ENCODE measurements at regions not wholly inside any gene's neighbourhood (a gene's known extent, or its start where the extent isn't known, plus 50 kb on each side); places are given as distances from the start of the nearest gene placed in this dataset.

- DNase-seq, result no peak
Observed at GRCh38 chr10:46229144-46229563, 57.6 kb upstream of the ANTXRL start.

- no peak for DNase-seq
Observed at GRCh38 chr10:46230615-46231014, 56.2 kb upstream of the ANTXRL start.

- DNase-seq, result no peak
Observed at GRCh38 chr10:46231087-46231486, 55.7 kb upstream of the ANTXRL start.

- no peak for DNase-seq
Observed at GRCh38 chr10:46232084-46232483, 54.7 kb upstream of the ANTXRL start.

- no peak for DNase-seq
Observed at GRCh38 chr10:46232666-46233065, 54.1 kb upstream of the ANTXRL start.

DNA sequence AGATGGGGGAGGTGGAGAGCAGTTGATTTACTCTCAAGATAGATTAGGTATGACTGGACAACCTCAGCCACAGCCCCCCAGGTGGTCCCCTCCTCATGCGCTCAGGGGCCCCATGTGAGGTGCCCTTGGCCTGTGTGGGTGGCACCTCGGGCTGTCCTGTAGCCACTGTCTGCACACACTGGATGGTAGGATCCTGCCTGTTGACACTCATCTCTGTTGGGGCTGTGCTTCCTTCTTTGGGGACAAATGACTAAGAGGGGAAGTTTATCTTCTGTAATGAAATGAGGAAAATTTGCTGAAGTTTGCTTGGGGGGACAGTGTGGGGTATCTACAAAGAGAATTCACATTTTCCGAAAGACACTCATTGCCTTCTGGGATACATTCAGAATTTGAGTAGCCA is 53.6 kb upstream of the ANTXRL start:
- DNase-seq, result no peak

GRCh38 chr10:46234026-46234425 is 52.8 kb upstream of the ANTXRL start:
- no peak for DNase-seq

- DNase-seq, result no peak
Observed at GRCh38 chr10:46234431-46235060, 52.3 kb upstream of the ANTXRL start.

DNA sequence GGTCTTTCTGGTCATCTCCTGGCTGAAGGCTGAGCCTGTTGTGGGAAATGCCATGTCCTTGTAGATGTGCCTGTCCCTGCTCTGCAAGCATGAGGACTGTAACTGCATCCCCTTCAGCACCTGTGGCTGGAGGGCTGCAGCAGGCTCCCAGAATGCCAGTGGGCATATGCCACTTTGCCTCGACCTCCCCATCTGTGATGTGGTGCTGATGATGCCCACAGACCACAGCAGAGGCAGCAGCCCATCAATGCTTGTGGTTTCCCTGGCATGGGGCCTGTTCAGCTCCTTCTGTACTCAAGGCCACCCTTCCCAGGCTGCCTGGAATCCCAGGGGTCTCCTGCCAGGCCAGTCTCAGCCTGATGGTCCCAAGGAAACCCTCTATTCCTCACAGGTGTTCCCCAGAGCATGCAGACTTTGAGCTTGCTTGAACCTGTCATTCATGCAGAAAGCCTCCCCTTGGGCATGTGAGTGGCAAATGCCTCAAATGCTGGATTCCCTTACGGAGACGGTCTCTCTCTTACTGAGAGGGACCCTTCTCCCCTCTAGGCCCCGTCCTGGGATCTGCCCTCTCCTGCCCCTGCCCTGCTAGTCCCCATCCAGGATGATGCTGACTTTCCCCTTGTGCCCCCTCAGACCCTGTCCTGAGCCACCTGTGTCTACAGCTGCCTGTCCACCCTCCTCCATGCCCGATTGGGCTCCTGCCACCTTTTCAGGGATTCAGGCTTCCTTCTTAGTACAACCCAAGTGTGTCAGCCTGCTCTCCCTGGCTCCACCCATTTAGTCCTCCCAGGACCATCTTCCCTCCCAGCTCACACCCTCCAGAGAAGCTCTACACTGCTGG is 50.9 kb upstream of the ANTXRL start:
- no peak for DNase-seq

DNA sequence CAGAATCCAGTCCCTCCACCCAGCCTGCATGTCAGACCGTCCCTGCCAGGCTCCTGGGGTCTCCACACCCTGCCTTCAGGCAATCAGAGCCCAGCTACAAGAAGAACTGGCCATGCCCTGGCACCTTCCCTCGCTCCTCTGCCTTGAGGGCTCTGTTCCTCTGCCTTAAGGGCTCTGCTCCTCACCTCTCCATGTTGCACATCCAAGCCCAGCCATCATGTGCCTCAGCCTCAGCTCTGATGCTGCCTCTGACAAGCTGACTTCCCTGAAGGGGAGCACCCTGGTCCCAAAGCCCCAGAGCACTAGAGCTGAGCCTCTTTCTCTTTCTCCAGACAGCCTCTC is 50.3 kb upstream of the ANTXRL start:
- no peak for DNase-seq

DNA sequence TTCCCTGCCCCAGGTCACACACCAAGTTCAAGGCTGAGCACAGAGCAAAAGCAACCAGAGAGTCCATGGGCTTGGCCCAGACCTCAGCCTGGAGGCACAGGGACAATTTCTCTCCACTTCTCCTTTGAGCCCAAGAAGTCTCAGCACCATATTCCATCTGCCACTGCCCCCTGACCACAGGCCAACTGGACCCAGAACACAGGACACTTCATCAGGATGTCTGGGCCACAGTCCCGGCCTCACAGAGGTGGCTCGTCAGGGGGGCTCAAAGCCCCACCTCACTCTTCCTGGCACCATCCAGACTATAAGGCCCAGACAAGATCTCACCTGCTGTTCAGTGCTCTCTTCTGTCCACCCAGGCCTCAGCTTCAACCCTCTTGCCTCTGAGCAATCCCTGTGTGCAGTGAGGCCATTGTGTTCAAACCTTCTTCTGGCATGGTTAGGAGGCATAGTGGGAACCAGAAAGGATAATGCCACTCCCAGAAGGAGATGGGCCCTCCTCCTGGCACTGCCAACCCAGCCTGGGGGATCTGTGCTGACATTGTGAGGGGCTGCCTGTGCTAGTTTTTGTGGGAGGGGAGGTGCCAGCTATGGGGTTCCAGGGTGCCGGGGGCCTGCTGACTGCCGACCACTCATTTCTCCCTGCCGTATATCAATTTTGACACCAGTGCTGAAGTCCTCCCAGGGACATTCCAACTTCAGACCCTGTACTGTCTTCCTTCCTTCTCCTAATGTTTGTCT is 49.7 kb upstream of the ANTXRL start:
- no peak for DNase-seq

Measured in fibroblast of skin of right biceps (primary cell).